GM21619 (cell line): ENCODE measurements at regions not wholly inside any gene's neighbourhood (a gene's known extent, or its start where the extent isn't known, plus 50 kb on each side); places are given as distances from the start of the nearest gene placed in this dataset.
"Not testable (repeated sequence)": the region's sequence is repeated elsewhere in the genome, so short reads cannot be mapped to it uniquely, and the experiment has no call there.

Experiments
- ATAC-seq: cut with Tn5 transposase; IDR thresholded peaks from one replicate; pipeline ENCODE4 v1.9.1; 2021; ENCODE audit not compliant: unreplicated experiment

DNA sequence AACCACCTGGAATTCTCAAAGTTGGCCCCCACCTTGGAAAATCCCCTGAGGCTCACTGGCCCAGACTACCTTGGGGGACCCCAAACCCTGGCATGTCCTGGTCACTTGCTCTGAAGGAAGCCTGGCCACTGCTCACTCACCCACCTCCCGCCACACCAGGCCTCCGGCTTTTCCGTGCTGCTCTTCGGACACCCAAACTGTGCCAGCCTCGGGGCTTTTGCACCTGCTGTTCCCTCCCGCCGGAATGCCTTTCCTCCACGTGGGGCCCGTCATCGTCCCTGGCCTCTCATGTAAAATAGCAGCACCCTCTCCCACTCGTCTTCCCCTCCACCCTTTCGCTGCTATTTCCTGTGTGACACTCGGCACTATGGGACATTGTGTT is 87.2 kb upstream of the NCOR2 start:
- ATAC-seq: no peak

DNA sequence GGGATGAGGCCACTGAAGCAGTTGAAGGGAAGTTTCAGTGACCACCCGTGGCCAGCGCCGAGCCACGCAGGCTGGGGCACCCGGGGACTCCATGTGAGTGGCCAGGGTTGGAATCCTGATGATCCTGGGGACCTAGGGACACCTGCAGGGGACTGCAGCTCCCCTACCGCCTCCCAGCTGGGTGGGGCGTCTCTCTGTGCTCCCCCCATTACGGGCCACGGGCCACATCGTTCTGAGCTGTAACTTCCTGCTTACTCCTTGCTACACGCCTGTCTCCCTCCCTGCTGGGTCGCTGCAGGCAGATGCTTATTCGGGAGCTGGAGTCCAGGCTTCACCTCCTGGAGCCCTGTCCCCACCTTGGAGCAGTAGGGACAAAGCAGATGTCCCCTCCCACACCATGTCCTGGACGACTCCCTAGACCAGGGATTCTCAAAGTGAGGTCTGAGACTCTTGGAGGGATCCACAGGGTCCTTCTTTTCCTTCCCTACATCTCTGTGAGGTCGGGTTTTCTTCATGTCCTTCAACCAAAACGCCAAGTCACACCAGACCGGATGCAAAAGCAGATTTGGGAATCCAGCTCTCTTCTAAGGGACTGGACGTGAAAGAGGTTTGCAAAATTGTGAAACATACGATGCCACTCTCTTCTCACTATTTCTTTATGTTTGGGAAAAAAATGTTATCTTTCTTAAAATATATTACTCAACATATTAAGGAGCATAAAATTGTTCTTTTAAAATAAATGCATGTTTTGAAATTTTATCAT is 85.9 kb upstream of the NCOR2 start:
- ATAC-seq: no peak

DNA sequence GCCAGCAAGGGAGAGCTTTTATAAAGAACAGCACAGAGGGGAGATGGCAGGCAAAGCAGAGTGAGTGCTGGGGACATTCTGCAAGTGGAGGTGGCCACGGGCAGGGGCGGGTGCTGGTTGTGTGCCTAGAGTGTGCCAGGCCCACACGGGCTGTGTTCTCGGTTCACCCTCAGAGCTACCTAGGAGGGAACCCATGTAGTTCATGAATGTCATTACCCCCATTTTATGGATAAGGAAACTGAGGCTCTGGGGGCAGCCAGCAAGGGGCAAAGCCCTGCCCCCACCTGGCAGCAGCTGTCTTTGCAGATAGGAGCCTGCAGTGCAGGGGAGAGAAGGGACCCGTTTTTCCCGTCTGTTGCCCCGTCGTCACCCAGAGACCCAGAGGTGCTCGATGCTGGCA is 85.2 kb upstream of the NCOR2 start:
- ATAC-seq: no peak

DNA sequence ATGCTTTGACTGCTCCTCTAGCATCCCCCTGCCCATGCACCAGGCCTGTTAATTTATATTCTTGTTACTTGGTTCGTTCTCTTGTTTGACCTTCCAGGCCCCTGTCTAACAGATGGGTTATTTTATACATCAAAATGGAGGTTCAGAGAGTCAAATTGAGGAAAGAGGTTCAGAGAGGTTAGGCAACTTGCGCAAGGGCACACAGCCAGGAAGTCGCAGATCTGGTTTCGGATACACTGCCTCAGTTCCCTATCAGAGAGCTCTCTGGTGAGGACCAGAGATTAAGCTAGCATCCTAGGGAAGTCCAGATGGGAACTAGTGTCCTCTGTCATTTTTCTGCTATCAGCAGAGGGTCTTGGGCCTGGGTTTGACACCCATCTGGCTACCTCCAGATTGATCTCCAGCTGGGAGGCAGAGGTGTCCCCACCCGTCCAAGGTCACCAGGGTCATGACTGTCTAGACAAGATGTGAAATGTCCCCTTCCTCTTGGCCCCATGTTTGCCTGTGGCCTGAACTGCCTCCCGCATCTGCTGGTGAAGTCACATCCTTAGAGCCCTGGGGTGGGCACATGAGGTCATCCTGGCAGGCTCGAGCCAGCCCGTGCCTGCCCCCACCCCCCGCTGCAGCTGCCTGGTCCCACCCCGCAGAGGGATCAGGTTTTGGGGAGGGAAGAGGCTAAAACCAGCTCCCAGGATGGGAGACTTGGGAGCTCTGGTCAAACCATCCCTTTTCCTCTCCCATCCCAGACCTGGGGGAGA is 84.3 kb upstream of the NCOR2 start:
- no peak for ATAC-seq

- ATAC-seq: no peak
These were observed 83.5 kb upstream of the NCOR2 start for GRCh38 chr12:124650912-124651311.

DNA sequence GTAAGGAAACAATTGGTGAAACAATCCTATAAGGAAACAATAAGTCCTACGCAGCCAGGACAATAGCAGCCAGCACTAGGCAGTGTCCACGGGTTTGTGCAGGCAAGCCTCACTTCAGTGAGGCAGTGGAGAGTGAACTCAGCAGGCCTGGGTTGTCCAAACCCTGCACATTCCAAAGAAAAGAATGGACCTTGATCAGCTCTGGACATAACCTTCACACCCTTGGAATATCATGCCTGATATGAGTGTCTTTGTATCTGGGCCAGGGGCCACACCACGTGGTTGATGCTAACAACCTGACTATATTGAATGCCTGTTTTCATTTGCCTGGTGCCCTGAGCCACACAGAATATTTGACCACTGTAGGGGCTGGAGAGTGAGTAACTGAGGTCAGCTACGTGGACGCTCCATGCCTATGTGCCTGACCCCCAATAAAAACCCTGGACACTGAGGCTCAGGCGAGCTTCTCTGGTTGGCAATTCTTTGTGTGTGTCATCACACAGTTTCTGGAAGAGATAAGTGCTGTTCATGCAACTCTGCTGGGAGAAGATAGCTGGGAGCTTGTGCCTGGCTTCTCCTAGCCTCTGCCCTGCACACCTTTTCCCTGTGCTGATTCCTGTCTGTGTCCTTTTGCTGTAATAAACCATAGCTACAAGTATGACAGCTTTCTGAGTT is 81.4 kb upstream of the NCOR2 start:
- ATAC-seq: no peak

DNA sequence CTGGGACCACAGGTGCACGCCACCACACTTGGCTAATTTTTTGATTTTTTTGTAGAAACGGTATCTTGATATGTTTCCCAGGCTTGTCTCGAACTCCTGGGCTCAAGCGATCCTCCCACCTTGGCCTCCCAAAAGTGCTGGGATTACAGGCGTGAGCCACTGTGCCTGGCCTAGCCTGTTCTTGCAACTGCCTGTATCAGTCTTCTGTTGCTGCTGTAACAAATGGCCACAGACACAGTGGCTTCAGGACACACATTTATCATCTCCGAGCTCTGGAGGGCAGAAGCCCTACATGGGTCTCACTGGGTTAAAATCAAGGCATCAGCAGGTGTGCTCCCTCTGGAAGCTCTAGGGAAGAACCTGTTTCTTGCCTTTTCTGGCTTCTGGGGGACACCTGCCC is 79.9 kb upstream of the NCOR2 start:
- ATAC-seq: no peak

- ATAC-seq: no peak
These were observed 79.2 kb upstream of the NCOR2 start for GRCh38 chr12:124646385-124647230.

- ATAC-seq: no peak
These were observed 78.3 kb upstream of the NCOR2 start for GRCh38 chr12:124645530-124646244.

DNA sequence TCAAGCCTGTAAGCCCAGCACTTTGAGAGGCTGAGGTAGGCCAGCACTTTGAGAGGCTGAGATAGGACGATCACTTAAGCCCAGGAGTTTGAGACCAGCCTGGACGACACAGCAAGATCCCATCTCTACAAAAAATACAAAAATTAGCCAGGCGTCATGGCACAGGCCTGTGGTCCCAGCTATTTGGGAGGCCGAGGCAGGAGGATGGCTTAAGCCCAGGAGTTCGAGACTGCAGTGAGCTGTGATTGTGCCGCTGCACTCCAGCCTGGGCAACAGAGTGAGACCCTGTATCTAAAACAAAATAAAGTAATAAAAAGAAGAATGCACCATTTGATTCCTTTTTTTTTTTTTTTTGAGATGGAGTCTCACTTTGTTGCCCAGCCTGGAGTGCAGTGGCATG is 76.4 kb upstream of the NCOR2 start:
- ATAC-seq: not testable (repeated sequence)

- no peak for ATAC-seq
These were observed 74.7 kb upstream of the NCOR2 start for GRCh38 chr12:124642105-124642504.

DNA sequence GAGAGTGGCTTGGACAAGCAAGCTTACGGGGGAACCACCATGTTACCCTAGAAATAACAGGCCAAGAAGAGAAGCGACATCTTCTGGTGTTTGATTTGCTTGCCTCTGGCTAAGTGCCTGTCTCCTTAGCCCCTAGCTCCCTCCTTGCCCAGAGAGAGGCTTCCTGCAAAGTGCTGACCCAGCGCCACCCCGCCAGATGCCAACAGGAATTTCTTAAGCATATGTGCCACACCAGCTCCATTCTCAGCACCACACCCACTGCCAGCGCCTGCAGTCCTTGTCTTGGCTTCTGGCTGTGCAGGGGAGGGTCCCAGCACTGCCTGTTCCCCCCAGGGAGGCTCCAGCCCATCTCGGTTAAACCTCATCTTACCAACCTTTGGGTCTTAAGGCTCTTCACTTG is 74.2 kb upstream of the NCOR2 start:
- no peak for ATAC-seq

- no peak for ATAC-seq
These were observed 72.6 kb upstream of the NCOR2 start for GRCh38 chr12:124640056-124640455.

GRCh38 chr12:124639122-124639806 is 71.9 kb upstream of the NCOR2 start:
- ATAC-seq: no peak

DNA sequence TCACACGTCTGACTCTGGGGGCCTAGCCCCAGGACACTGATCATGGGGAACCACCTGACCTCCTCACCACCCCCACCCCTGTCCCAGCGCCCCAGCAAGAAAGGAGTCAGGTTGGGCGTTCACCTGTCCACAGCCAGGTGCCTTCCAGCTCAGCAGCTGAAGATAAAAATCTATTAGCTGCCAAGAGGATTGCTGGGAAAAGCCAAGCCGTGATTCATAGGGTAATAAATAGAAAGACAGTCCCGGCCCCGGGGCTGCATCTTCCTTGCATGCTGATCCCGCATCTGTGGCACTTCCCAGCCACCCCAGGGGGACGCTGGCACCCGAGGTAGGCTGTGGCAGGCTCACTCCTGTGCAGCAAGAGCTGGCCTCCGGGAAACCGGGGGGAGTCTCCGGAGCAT is 70.2 kb upstream of the NCOR2 start:
- no peak for ATAC-seq

DNA sequence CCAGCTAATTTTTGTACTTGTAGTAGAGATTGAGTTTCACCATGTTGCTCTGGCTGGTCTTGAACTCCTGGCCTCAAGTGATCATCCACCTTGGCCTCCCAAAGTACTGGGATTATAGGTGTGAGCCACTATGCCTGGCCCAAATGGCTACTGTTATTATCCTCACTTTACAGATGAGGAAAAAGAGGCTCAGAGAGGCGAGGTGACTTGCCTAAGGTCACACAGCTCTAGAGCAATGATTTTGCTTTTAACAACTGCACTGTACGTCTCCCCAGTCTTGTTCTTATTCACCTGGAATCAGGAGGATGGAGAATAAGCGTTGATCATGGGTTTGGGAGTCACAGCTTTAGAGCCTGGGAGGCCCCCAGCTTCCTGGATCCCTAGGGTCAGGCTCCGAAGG is 69.8 kb upstream of the NCOR2 start:
- ATAC-seq: no peak

DNA sequence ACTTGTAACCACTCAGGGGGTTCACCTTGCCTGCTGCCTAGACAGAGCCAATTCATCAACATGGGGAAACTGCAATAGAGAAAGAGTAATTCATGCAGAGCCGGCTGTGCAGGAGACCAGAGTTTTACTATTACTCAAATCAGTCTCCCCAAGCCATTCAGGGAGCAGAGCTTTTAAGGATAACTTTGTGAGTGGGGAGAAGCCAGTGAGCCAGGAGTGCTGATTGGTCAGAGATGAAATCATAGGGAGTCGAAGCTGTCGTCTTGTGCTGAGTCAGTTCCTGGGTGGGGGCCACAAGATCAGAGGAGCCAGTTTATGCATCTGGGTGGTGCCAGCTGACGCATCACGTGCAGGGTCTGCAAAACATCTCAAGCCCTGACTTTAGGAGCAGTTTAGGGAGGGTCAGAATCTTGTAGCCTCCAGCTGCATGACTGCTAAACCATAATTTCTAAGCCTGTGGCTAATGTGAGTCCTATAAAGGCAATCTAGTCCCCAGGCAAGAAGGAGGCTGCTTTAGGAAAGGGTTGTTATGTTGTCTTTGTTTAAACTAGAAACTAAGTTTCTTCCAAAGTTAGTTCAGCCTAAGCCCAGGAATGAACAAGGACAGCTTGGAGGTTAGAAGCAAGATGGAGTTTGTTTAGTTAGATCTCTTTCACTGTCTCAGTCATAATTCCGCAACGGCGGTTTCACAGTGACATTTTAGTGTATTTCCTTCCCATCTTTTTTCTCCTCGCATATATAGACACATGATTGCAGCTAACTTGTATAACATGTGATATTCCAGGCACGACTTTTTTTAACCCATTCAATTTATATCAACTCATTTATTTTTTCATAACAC is 68.9 kb upstream of the NCOR2 start:
- ATAC-seq: no peak

- ATAC-seq: no peak
These were observed 67.9 kb upstream of the NCOR2 start for GRCh38 chr12:124635316-124635715.
